CD4-positive, alpha-beta T cell (primary cell): ENCODE measurements at regions not wholly inside any gene's neighbourhood (a gene's known extent, or its start where the extent isn't known, plus 50 kb on each side); places are given as distances from the start of the nearest gene placed in this dataset.
"Not testable (repeated sequence)": the region's sequence is repeated elsewhere in the genome, so short reads cannot be mapped to it uniquely, and the experiment has no call there.

ENCODE experiments used
- ATAC-seq: fragments of 200-7000 bp; cut with Tn5 transposase; one replicate; pipeline ENCODE4 v1.10.0; 2022; ENCODE audit warnings: mild to moderate bottlenecking; ENCODE audit not compliant: poor library complexity
- CTCF ChIA-PET: fragments of 350-600 bp; sonication (Branson Sonifier 250); formaldehyde crosslinking; loops from one replicate; lab custom pipeline; 2021; ENCODE audit warnings: antibody characterized with exemption, inconsistent platforms; lab: Charles Lee
- POLR2A ChIA-PET: fragments of 350-600 bp; sonication (Branson Sonifier 250); formaldehyde crosslinking; loops from one replicate; lab custom pipeline; 2021; ENCODE audit warnings: antibody characterized with exemption, inconsistent platforms; lab: Charles Lee
- DNase-seq, 14 experiments: peaks; one replicate each; pipeline ENCODE4 v3.0.0-alpha.2; 2013 to 2020; ENCODE audit warnings: mixed read lengths in 2 of 14
- H3K27ac ChIP-seq, 2 donors: one replicate each; pipeline versions ENCODE4 v1.5.1 to v1.7.0; 2013; ENCODE audit warnings: low read length in 2 of 2, low read depth in 1 of 2, mild to moderate bottlenecking in 1 of 2
- H3K27me3 ChIP-seq, 2 experiments: 1 replicate in 1 of 2; 2 replicates in 1 of 2; pipeline versions ENCODE4 v1.6.1 to v1.7.0; 2013; ENCODE audit warnings: low read length in 2 of 2, control low read depth in 1 of 2, mild to moderate bottlenecking in 1 of 2, moderate library complexity in 1 of 2; ENCODE audit not compliant: insufficient read depth in 2 of 2, control insufficient read depth in 1 of 2
- H3K36me3 ChIP-seq: one replicate; pipeline ENCODE4 v1.6.1; 2013; ENCODE audit warnings: low read length, control low read depth; ENCODE audit not compliant: insufficient read depth
- H3K4me1 ChIP-seq: one replicate; pipeline ENCODE4 v1.6.1; 2013; ENCODE audit warnings: low read length, control low read depth; ENCODE audit not compliant: insufficient read depth
- H3K4me3 ChIP-seq: one replicate; pipeline ENCODE4 v1.5.1; 2013; ENCODE audit warnings: mild to moderate bottlenecking, low read length, moderate library complexity
- H3K9me3 ChIP-seq, 2 experiments: 1 replicate in 1 of 2; 2 replicates in 1 of 2; pipeline versions ENCODE4 v1.6.1 to v1.7.0; 2013; ENCODE audit warnings: low read length in 2 of 2, mild to moderate bottlenecking in 2 of 2, control low read depth in 1 of 2, moderate library complexity in 1 of 2; ENCODE audit not compliant: control insufficient read depth in 1 of 2, insufficient read depth in 1 of 2
- H3K27ac Mint-ChIP-seq: one replicate; pipeline ENCODE4 v1.8.0; 2020; ENCODE audit warnings: mixed read lengths
- H3K27me3 Mint-ChIP-seq: one replicate; pipeline ENCODE4 v1.8.0; 2021; ENCODE audit warnings: mixed read lengths
- H3K36me3 Mint-ChIP-seq: one replicate; pipeline ENCODE4 v1.8.0; 2021; ENCODE audit warnings: low read depth, mixed read lengths
- H3K4me1 Mint-ChIP-seq: one replicate; pipeline ENCODE4 v1.8.0; 2021; ENCODE audit warnings: low read depth, mixed read lengths
- H3K4me3 Mint-ChIP-seq: one replicate; pipeline ENCODE4 v1.8.0; 2020; ENCODE audit warnings: mild to moderate bottlenecking, mixed read lengths
- H3K9me3 Mint-ChIP-seq: one replicate; pipeline ENCODE4 v1.8.0; 2020; ENCODE audit warnings: mixed read lengths
- CTCF ChIP-seq: fragments of 200-600 bp; IDR thresholded peaks from one replicate; pipeline ENCODE4 v1.8.0; 2022; ENCODE audit warnings: antibody characterized with exemption, mild to moderate bottlenecking
- intact Hi-C, 2 experiments: fragments of 100-400 bp; cut with DNase I in 1 of 2; cut with micrococcal nuclease in 1 of 2; formaldehyde crosslinking; loops; one replicate each; pipeline versions ENCODE4 v1.15.1 to v1.9.0; 2023 to 2025; cut with DNase I, micrococcal nuclease

GRCh38 chr16:6725634-6726331 is 606.9 kb upstream of the RBFOX1 start:
- CTCF ChIA-PET = no interaction called here
- H3K4me1 Mint-ChIP-seq = no peaks in the 10 kb centered on the region
- no peaks in the 10 kb centered on the region for H3K36me3 ChIP-seq
- DNase-seq = no peak
- POLR2A ChIA-PET = no interaction called here
- H3K27me3 Mint-ChIP-seq = no peaks in the 10 kb centered on the region
- no peaks in the 10 kb centered on the region for H3K4me1 ChIP-seq
- peaks cover 0 to 3% of the 10 kb centered on the region in 2 experiments for H3K9me3 ChIP-seq
- peaks cover 12% of the 10 kb centered on the region for H3K9me3 Mint-ChIP-seq
- no peak for ATAC-seq
- H3K4me3 Mint-ChIP-seq = no peak overlapping the region
- intact Hi-C loops = no loop called here
- no peaks in the 10 kb centered on the region for H3K27me3 ChIP-seq
- H3K27ac ChIP-seq = no peak overlapping the region
- TF ChIP-seq CTCF = no peak
- H3K27ac Mint-ChIP-seq = no peak overlapping the region
- H3K36me3 Mint-ChIP-seq = no peaks in the 10 kb centered on the region
- no peak overlapping the region for H3K4me3 ChIP-seq

GRCh38 chr16:6725206-6725605 is 607.4 kb upstream of the RBFOX1 start:
- ATAC-seq, H3K27me3 Mint-ChIP-seq, H3K4me1 ChIP-seq, H3K4me3 ChIP-seq, H3K27me3 ChIP-seq, H3K27ac Mint-ChIP-seq, intact Hi-C loops, H3K4me3 Mint-ChIP-seq, DNase-seq, H3K36me3 ChIP-seq, CTCF ChIA-PET, H3K9me3 ChIP-seq, H3K36me3 Mint-ChIP-seq, H3K4me1 Mint-ChIP-seq, H3K27ac ChIP-seq, POLR2A ChIA-PET: not testable (repeated sequence)
- peaks cover 12% of the 10 kb centered on the region for H3K9me3 Mint-ChIP-seq

GRCh38 chr16:6722786-6723185 is 609.9 kb upstream of the RBFOX1 start:
- H3K4me1 Mint-ChIP-seq = no peaks in the 10 kb centered on the region
- Histone ChIP-seq H3K27me3 (no peaks in the 10 kb centered on the region), H3K27ac (no peak overlapping the region), H3K4me3 (no peak overlapping the region), H3K36me3 (no peaks in the 10 kb centered on the region), H3K9me3 (peaks cover 0 to 7% of the 10 kb centered on the region in 2 experiments), H3K4me1 (no peaks in the 10 kb centered on the region)
- no peak overlapping the region for H3K27ac Mint-ChIP-seq
- ATAC-seq (no peak), DNase-seq (no peak)
- peaks cover 15% of the 10 kb centered on the region for H3K9me3 Mint-ChIP-seq
- no peaks in the 10 kb centered on the region for H3K36me3 Mint-ChIP-seq
- no peak for TF ChIP-seq CTCF
- no peaks in the 10 kb centered on the region for H3K27me3 Mint-ChIP-seq
- CTCF ChIA-PET = no interaction called here
- no peak overlapping the region for H3K4me3 Mint-ChIP-seq
- intact Hi-C loops = no loop called here
- POLR2A ChIA-PET = no interaction called here

GRCh38 chr16:6714510-6714909 is 618.1 kb upstream of the RBFOX1 start:
- Mint-ChIP-seq H3K36me3 (no peaks in the 10 kb centered on the region), H3K27me3 (no peaks in the 10 kb centered on the region), H3K4me1 (no peaks in the 10 kb centered on the region), H3K4me3 (no peak overlapping the region), H3K27ac (no peak overlapping the region), H3K9me3 (peaks cover 34% of the 10 kb centered on the region)
- Histone ChIP-seq H3K9me3 (no peaks in the 10 kb centered on the region), H3K27ac (no peak overlapping the region), H3K4me1 (no peaks in the 10 kb centered on the region), H3K4me3 (no peak overlapping the region), H3K27me3 (no peaks in the 10 kb centered on the region), H3K36me3 (no peaks in the 10 kb centered on the region)
- ChIA-PET POLR2A (no interaction called here), CTCF (no interaction called here)
- no peak for DNase-seq
- TF ChIP-seq CTCF = no peak
- no peak for ATAC-seq
- intact Hi-C loops = no loop called here
